Rectal smooth muscle tissue (tissue), 1 donor: ENCODE measurements at regions not wholly inside any gene's neighbourhood (a gene's known extent, or its start where the extent isn't known, plus 50 kb on each side); places are given as distances from the start of the nearest gene placed in this dataset.

Experiments
- H3K27ac ChIP-seq: one replicate; pipeline ENCODE4 v1.7.0; 2013; ENCODE audit warnings: low read depth, low read length, inconsistent platforms
- H3K27me3 ChIP-seq: one replicate; pipeline ENCODE4 v1.7.0; 2013; ENCODE audit warnings: low read length; ENCODE audit not compliant: control insufficient read depth, insufficient read depth
- H3K36me3 ChIP-seq: one replicate; pipeline ENCODE4 v1.7.0; 2013; ENCODE audit warnings: low read length; ENCODE audit not compliant: control insufficient read depth, insufficient read depth
- H3K4me1 ChIP-seq: one replicate; pipeline ENCODE4 v1.7.0; 2013; ENCODE audit warnings: low read length; ENCODE audit not compliant: control insufficient read depth, insufficient read depth
- H3K4me3 ChIP-seq: one replicate; pipeline ENCODE4 v1.7.0; 2013; ENCODE audit warnings: low read length
- H3K9ac ChIP-seq: one replicate; pipeline ENCODE4 v1.7.0; 2013; ENCODE audit warnings: low read length

DNA sequence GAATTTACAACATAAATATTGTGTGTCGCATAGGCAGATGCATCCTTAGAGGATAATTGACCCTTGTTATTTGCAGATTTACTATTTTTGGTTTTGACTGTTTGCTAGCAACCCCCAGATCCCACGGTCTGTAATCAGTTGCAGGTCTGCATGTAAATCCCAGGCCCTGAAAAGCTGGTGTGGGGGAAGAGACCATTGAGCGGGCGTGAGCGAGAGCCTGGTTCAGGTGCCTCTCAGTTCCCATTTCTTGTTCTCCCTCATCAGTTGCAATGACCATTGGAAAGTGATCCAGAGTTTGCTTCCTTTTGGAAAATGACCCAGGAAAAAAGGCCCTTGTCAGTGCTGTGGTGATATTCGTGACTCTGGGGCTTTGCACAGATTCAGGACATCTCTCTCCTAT, 238.9 kb downstream of the UACA start:
- H3K9ac ChIP-seq = no peak overlapping the region
- H3K27me3 ChIP-seq = no peaks in the 10 kb centered on the region
- H3K4me1 ChIP-seq = peaks cover 2% of the 10 kb centered on the region
- no peaks in the 10 kb centered on the region for H3K36me3 ChIP-seq
- no peak overlapping the region for H3K4me3 ChIP-seq
- no peak overlapping the region for H3K27ac ChIP-seq

DNA sequence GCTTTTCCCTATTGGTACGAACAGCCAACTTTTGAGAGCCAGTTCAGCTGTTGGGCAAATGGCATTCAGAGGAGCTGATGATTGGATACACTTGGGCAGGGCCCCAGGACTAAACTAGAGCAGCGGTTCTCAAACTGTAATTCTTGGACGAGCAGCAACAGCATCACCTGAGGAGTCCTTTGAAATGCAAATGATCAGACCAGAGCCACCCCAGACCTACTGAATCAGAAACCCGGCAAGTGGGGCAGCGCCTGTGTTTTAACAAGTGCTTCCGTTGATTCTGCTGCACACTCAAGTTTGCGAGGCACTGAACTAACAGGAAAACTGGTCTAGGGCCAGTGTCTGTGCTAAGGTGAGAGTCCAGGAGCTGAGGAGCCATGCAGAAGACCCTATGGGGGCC, 239.7 kb downstream of the UACA start:
- Histone ChIP-seq H3K27ac (no peak overlapping the region), H3K27me3 (peaks cover 1% of the 10 kb centered on the region), H3K4me3 (no peak overlapping the region), H3K36me3 (no peaks in the 10 kb centered on the region), H3K9ac (no peak overlapping the region), H3K4me1 (peaks cover 2% of the 10 kb centered on the region)

DNA sequence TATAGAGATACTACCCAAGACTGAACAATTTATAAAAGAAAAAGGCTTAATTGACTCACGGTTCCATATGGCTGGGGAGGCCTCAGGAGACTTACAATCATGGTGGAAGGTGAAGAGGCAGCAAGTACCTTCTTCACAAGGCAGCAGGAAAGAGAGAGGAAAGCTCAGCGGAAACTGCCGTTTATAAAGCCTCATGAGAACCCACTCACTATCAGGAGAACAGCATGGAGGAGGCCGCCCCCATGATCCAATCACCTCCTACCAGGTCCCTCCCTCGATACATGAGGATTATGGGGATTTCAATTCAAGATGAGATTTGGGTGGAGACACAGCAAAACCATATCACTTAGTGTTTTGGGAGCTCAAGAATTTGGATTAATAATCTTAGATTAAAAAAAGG, 240.2 kb downstream of the UACA start:
- Histone ChIP-seq H3K27me3 (peaks cover 1% of the 10 kb centered on the region), H3K4me3 (no peak overlapping the region), H3K4me1 (peaks cover 2% of the 10 kb centered on the region), H3K27ac (no peak overlapping the region), H3K36me3 (no peaks in the 10 kb centered on the region), H3K9ac (no peak overlapping the region)

DNA sequence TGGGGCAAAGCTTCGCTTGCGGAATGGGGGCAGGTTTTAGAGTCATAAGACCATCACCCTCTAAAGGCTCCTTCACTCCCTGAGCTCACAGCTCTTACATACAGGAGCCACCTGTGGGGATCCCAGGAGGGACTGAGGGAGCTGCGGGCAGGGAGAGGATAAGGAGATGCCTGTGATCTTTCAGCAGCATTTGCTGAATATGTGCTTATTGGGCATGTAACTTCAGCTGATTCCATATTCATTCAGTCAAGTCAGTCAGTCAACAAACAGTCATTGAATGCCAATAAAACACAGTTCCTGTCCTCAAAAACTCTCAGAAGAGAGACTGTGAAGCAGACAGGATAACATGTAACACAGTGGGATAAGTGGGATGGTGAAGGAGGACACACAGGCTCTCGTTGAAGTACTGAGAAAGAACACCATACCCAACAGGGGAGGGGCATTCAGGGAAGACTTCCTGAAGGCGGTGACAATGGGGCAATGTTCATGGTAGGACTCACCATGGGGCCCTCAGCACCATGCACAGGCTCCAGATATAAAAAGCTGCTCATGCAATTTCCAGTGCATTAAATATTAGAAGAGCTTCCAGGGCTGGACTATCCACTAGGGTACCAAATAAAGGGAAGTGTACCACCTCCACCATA, 240.9 kb downstream of the UACA start:
- peaks cover 2% of the 10 kb centered on the region for H3K4me1 ChIP-seq
- H3K36me3 ChIP-seq = no peaks in the 10 kb centered on the region

DNA sequence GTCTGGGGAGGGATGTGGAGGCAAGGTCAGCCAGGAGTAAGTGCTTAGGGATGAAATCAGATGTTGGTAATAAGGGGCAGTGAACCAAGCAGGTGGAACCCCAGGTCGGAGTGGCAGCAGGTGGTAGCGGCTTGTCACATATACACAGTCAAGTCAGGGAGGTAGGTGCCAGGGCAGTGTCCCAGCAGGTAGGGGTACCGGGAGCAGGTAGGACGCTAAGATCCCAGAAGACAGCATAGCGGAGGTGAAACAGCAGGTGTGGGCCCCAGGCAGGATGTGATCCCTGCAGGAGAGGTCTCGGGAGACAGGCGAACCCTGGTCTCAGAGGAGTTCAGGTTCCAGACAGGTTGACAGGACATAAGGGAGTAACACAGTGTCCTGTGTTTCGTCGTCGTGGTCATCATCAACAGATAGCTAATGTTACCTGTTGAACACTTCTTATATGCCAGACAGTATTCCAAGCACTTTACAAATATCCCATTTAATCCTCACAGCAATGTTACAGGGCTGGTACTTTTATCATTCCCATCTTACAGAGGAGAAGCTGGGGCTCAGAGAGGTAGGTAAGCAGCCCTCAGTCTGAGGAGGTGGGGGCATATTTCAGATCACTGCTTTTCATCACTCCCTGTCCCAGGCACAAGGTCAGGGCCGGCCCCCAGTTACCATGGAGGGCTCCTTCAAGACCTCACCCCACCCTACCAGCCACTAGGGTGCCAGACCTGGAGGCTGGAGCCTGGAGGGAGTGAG, 241.6 kb downstream of the UACA start:
- no peak overlapping the region for H3K9ac ChIP-seq
- H3K4me1 ChIP-seq = peaks cover 2% of the 10 kb centered on the region
- H3K27me3 ChIP-seq = peaks cover 1% of the 10 kb centered on the region
- H3K36me3 ChIP-seq = no peaks in the 10 kb centered on the region
- no peak overlapping the region for H3K4me3 ChIP-seq
- H3K27ac ChIP-seq = no peak overlapping the region

More for the DNA sequence above, 240.9 kb downstream of the UACA start:
- H3K27ac ChIP-seq = no peak overlapping the region
- no peak overlapping the region for H3K9ac ChIP-seq
- no peak overlapping the region for H3K4me3 ChIP-seq
- peaks cover 1% of the 10 kb centered on the region for H3K27me3 ChIP-seq

DNA sequence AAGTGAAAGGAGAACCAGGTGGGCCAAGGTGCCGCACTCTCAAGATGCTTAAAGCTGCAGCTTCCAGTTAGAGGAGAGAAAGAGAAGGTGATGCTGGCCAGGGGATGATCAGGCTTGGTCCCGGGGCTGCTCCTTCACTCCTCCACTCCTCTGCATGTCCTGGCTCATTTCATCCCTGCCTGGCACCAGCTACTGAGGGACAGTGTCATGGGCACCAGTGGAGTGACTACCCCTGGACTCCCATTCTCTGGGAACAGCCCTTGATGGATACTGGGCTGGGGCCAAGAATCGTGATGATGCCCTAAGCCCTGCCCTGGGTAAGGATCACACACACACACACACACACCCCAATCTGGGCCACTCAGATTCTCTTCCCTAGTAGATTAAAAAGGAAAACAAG, 243.7 kb downstream of the UACA start:
- Histone ChIP-seq H3K27ac (no peak overlapping the region), H3K4me1 (no peaks in the 10 kb centered on the region), H3K36me3 (no peaks in the 10 kb centered on the region), H3K4me3 (no peak overlapping the region), H3K9ac (no peak overlapping the region), H3K27me3 (peaks cover 1% of the 10 kb centered on the region)

DNA sequence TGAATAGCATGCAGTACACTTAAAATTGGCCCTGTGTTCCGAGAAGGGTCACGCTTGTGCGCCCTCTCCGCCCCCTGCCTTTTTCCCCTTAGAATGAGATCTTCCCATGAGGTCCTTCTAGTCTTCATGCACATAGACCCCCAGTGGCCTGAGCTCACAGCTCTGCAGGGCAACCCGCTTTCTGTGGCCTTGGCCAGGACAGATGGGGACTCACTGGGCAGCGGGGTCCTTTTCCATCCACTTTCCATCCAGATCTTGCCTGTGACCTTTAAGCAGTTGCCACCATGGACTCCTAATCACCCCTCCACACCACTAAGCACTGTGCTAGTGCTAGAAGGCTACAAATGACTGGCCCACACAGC, 244.4 kb downstream of the UACA start:
- Histone ChIP-seq H3K4me1 (no peaks in the 10 kb centered on the region), H3K27ac (no peak overlapping the region), H3K9ac (no peak overlapping the region), H3K27me3 (peaks cover 1% of the 10 kb centered on the region), H3K4me3 (no peak overlapping the region), H3K36me3 (no peaks in the 10 kb centered on the region)

DNA sequence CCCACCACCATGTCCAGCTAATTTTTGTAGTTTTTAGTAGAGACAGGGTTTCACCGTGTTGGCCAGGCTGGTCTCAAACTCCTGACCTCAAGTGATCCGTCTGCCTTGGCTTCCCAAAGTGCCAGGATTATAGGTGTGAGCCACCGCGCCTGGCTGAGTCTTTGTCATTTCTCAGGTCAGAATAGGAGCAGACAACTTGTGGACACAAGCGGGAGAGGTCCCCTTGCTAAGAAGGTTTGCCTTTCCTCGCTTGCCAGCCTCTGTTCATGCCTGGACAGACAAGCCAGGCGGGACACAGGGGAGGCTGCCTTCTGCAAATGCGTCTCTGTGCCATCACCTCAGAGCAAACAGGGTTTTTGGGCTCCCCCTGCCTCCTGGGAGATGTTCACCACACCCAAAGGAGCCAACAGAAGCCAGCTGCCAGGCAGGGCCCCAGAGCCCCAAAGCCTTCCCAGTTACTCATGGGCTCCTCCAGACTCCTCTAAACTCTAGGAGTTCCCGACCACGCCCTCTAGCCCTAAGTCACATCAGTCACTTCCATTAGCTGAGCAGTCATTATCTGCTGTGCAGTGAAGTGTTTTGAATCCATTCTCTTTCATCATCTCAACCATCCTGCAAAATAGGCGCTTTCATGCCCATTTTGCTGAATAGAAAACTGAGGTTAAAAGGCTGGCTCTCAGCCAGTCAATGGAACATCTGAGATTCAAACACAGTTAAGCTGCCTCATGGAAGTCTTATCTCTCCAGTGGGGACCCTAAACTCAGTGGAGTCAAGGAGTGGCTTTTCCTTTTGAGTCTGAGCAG, 245.0 kb downstream of the UACA start:
- Histone ChIP-seq H3K27me3 (peaks cover 1% of the 10 kb centered on the region), H3K4me1 (no peaks in the 10 kb centered on the region), H3K4me3 (no peak overlapping the region), H3K27ac (no peak overlapping the region), H3K9ac (no peak overlapping the region), H3K36me3 (no peaks in the 10 kb centered on the region)

DNA sequence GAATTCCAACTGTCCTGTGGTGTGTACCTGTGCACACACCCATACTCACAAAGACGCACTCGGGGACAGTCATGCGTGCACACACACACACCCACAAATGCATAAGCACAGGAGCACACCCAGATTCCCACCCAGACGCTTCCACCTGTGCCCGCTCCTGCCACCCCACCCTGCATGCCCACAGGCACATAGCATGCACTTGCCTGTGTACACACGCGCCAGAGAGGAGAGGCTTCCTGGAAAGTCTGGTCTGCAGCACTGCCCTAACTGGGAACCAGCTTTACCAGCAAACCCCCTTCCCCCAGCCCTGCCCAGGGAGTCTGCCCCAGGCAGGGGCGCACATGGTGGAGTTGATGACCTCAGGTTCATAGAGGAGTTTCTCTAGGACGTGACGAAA, 246.2 kb downstream of the UACA start:
- Histone ChIP-seq H3K4me1 (no peaks in the 10 kb centered on the region), H3K4me3 (no peak overlapping the region), H3K27me3 (peaks cover 1% of the 10 kb centered on the region), H3K9ac (no peak overlapping the region), H3K27ac (no peak overlapping the region), H3K36me3 (no peaks in the 10 kb centered on the region)

DNA sequence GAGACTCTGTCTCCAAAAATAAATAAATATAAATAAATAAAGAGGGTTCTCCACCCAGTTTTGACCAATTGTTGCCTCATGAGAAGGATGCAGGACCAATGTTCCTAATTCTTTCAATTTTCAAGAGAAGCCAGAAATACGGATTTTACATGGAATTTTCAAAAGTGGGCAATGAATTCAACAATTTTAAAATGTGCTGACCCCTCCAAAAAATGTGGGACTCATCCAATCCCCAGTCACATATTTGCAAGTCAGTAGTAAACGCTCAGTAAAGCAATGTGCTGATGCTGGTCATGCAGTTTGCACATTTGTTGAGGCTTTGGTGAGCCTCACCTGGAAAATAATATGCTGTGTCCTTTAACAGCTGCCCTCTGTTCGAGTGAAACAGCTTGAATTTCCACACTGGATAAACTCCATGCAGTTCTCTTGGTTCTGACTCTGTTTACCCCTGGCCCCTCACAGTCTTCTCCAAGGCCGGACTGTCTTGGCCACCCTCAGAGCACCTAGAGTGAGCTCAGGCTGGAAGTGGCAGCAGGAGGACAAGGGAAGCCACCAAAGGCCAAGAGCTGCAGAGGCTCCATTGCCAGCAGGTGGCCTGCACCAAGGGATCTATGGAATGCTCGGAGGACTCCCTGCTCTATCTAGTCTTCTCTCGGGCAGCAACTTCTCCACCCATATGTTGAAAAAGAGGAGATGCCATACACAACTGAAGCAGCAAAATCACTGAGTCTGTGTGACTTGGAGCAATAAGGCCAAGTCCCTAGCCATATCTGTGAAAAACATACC, 246.8 kb downstream of the UACA start:
- Histone ChIP-seq H3K27me3 (peaks cover 1% of the 10 kb centered on the region), H3K4me1 (no peaks in the 10 kb centered on the region), H3K27ac (no peak overlapping the region), H3K36me3 (no peaks in the 10 kb centered on the region), H3K4me3 (no peak overlapping the region), H3K9ac (no peak overlapping the region)

DNA sequence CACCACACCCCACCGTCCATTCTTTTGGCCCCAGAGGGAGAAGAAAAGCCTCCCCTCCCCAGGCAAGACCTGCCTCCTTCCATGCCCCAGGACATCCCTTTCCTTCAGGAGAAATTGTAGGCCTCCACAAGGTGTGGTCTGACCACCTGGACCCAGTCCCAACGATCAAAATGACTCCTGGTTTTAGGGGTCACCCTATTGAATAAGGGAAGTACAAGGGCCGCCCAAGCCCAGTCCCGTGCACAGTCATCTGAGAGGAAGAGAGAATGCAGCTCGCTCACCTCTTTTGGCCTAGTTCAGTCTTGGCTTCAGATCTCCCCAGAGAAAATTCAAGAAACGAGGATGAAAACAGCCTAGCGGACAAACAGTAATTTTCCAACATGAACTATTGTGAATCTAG, 249.1 kb downstream of the UACA start:
- Histone ChIP-seq H3K9ac (no peak overlapping the region), H3K36me3 (no peaks in the 10 kb centered on the region), H3K27me3 (peaks cover 1% of the 10 kb centered on the region), H3K4me3 (no peak overlapping the region), H3K4me1 (no peaks in the 10 kb centered on the region), H3K27ac (no peak overlapping the region)

DNA sequence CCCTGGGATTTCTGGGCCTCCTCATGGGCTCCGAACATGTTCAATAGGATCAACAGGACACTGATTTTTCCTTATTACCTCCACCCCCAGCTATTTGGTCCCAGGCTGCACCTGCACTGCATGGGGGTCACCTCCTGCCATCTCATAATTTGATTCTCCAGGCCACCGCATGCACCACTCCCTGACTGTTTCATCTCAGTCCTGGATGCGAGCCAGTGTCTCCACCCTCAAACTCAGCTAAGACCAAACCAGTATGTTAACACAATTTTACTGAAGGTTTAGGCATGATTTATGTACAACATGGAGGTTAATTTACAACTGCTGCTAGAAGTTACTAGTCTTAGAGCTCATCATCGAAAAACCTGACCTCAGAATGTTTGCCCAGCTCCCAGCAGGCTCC, 249.5 kb downstream of the UACA start:
- H3K27me3 ChIP-seq = no peaks in the 10 kb centered on the region
- no peak overlapping the region for H3K4me3 ChIP-seq
- no peak overlapping the region for H3K9ac ChIP-seq
- no peak overlapping the region for H3K27ac ChIP-seq
- H3K36me3 ChIP-seq = no peaks in the 10 kb centered on the region
- H3K4me1 ChIP-seq = no peaks in the 10 kb centered on the region
